RCC 7860 (cell line): ENCODE measurements at regions not wholly inside any gene's neighbourhood (a gene's known extent, or its start where the extent isn't known, plus 50 kb on each side); places are given as distances from the start of the nearest gene placed in this dataset.
"Not testable (repeated sequence)": the region's sequence is repeated elsewhere in the genome, so short reads cannot be mapped to it uniquely, and the experiment has no call there.

Experiments used
- DNase-seq: peaks from one replicate; pipeline ENCODE4 v3.0.0-alpha.2; 2015; ENCODE audit warnings: low spot score
- FAIRE-seq: peaks from 2 replicates; lab custom pipeline; 2012; peaks lifted over from hg19 to GRCh38; lab: Jason Lieb, UNC

DNA sequence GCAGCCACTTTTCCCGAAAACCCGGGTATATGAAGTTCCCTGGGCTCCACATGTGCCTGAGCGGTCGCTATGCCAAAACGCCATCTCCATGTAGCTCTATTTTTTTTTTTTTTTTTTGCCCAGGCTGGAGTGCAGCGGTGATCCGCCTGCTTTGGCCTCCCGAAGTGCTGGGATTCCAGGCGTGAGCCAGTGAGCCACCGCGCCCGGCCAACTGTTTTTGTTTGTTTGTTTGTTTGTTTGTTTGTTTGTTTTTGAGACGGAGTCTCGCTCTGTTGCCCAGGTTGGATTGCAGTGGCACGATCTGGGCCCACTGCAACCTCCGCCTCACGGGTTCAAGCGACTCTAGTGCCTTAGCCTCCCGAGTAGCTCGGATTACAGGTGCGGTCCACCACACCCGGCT lies 237.5 kb upstream of the IRAK1BP1 start:
- FAIRE-seq (no peak), DNase-seq (no peak)

DNA sequence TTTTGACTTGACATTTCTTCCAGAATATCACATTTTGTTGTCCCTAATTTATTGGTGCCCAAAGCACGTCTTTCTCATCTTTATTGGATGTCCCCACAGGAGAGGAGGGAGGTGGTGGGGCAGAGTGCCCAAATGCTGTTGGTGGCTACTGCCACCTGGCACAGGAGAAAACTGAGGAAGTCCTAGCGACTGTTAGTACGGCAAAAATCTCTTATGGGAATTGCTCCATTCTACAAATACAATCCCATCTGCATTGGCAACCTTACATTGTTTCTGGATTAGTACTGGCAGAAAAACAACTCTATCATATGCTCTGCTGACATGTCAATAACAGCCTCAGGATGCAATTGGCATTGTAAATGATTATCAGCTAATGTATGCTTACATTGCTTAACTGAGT lies 235.4 kb upstream of the IRAK1BP1 start:
- no peak for FAIRE-seq
- no peak for DNase-seq

DNA sequence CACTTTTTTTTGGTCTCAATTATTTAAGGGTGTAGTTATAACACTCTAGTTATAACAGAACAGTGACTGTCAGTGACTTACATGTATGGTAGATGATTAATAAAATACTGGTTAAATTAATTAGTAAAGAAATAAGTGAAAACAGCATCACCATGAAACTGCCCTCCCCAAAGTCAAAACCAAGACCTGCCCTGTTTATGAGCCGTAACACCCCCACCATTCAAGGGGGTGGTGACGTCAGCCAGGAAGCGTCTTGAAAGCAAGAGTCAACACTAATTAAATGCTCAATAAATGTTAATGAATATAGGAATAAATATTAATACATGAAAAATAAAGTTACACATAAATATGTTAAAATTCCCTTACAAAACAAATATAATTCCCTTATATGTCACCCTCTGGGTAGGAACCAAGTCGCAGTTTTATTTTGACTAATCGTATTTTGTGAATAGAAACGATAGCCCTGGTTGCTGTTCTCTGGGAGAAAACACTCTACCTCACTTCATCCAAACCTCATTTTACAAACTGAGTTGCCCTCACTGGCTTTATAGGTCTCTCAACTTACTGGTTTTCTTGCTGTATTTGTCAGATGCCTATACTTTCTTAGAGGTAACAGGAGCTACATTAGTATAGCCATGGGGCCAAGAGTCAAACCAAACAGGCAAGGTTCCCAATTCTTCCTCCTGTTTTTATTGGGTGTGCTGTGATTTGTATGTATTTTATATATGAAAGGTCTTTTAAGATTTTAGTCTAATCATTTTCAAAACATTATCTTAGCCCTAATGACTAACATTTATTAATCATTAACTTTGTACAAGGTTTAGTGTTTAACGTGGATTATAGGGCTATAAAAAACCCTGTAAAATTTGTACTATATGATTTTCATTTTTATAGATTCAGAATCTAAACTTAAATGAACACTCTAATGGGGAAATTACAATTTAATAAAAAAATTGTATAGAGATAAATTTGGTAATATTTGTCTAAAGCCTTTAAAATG lies 227.9 kb upstream of the IRAK1BP1 start:
- DNase-seq (no peak), FAIRE-seq (peak; percentile 42)

DNA sequence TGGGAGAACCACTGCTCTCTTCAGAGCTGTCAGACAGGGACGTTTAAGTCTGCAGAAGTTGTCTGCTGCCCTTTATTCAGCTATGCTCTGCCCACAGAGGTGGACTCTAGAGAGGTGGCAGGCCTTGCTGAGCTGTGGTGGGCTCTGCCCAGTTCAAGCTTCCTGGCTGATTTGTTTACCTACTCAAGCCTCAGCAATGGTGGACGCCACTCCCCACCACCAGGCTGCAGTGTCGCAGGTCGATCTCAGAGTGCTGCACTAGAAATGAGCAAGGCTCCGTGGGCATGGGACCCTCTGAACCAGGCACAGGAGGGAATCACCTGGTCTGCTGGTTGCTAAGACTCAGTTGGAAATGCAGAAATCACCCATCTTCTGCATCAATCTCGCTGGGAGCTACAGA lies 223.4 kb upstream of the IRAK1BP1 start:
- not testable (repeated sequence) for DNase-seq, FAIRE-seq

DNA sequence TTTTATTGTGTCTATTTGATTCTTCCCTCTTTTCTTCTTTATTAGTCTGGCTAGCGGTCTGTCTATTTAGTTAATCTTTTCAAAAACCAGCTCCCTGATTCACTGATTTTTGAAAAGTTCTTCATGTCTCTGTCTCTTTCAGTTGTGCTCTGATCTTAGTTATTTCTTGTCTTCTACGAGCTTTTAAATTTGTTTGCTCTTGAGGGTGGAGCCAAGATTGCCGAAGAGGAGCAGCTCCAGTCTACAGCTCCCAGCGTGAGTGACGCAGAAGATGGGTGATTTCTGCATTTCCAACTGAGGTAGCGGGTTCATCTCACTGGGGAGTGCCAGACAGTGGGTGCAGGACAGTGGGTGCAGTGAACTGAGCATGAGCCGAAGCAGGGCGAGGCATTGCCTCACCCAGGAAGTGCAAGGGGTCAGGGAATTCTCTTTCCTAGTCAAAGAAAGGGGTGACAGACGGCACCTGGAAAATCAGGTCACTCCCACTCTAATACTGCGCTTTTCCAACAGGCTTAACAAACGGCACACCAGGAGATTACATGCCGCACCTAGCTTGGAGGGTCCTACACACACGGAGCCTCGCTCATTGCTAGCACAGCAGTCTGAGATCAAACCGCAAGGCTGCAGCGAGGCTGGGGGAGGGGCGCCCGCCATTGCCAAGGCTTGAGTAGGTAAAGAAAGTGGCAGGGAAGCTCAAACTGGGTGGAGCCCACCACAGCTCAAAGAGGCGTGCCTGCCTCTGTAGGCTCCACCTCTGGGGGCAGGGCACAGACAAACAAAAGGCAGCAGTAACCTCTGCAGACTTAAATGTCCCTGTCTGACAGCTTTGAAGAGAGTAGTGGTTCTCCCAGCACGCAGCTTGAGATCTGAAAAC lies 220.6 kb upstream of the IRAK1BP1 start:
- DNase-seq, FAIRE-seq: not testable (repeated sequence)

DNA sequence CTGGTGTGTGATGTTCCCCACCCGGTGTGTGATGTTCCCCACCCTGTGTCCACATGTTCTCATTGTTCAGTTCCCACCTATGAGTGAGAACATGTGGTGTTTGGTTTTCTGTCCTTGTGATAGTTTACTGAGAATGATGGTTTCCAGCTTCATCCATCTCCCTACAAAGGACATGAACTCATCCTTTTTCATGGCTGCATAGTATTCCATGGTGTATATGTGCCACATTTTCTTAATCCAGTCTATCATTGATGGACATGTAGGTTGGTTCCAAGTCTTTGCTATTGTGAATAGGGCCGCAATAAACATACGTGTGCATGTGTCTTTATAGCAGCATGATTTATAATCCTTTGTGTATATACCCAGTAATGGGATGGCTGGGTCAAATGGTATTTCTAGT lies 201.5 kb upstream of the IRAK1BP1 start:
- FAIRE-seq, DNase-seq: not testable (repeated sequence)

DNA sequence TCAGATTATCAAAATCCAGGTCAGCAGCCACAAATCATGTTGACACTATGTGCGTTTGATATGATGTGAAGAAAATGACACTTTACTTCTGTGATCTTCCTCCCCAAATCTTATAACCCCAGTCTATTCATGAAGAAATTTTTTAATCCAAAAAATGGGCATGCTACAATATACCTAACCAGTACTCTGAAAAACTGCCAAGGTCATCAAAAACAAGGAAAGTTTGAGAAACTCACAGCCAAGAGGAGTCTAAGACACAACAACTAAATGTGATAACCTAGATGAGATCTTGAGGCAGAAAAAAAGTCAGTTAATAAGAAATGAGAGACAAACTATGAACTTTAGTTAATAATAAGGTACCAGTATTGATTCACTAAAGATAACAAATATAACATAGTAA lies 200.6 kb upstream of the IRAK1BP1 start:
- DNase-seq (no peak), FAIRE-seq (no peak)

DNA sequence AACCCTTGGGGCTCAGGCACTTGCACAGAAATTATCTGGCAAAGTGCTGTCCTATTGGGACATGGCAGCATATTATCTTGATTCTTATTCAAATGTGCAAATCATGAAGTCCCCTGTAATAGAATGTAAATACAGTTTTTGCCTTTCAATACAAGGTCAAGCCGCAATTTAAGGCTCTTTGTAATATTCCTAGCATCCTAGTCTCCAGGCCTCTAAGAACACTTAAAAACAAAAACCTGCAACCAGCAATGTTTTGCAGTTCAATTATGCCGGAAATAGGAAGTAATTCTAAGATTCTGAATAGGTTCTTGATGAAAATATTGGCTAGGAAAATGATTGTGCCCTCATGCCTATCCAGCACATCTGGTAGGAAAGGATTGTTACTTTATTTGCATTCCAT lies 197.2 kb upstream of the IRAK1BP1 start:
- FAIRE-seq (no peak), DNase-seq (no peak)

DNA sequence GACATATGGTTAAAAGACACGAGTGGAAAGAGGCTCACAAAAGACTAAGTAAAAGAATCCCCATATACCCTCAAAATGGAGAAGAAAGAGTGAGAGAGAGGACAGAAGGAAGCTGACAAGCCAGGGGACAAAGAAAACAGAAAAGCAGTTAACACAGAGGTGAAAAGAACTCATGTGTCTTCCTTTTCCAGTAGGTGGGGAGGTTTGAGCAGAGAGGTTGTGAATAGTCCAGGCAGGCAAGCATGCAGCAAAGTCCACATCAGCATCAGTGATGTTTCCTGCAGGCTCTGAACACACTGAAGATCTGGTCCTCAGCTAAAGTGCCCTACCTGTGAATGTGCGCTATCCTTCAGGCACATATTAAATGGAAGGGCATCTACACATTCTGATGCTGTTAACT lies 196.5 kb upstream of the IRAK1BP1 start:
- FAIRE-seq (no peak), DNase-seq (no peak)

DNA sequence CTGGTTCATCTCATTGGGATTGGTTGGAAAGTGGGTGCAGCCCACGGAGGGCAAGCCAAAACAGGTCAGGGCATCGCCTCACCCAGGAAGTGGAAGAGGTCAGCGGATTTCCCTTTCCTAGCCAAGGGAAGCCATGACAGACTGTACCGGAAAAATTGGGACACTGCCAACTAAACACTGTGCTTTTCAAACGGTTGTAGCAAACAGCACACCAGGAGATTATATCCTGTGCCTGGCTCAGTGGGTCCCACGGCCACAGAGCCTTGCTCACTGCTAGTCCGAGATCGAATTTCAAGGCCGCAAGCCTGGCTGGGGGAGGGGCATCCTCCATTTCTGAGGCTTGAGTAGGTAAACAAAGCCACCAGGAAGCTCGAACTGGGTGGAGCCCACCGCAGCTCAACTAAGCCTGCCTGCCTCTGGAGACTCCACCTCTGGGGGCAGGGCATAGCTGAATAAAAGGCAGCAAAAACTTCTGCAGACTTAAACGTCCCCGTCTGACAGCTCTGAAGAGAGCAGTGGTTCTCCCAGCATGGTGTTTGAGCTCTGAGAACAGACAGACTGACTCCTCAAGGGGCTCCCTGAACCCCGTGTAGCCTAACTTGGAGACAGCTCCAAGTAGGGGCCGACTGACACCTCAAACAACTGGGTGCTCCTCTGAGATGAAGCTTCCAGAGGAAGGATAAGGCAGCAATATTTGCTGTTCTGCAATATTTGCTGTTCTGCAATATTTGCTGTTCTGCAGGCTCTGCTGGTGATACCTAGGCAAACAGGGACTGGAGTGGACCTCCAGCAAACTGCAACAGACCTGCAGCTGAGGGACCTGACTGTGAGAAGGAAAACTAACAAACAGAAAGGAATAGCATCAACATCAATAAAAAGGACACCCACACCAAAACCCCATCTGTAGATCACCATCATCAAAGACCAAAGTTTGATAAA lies 191.0 kb upstream of the IRAK1BP1 start:
- DNase-seq, FAIRE-seq: not testable (repeated sequence)

DNA sequence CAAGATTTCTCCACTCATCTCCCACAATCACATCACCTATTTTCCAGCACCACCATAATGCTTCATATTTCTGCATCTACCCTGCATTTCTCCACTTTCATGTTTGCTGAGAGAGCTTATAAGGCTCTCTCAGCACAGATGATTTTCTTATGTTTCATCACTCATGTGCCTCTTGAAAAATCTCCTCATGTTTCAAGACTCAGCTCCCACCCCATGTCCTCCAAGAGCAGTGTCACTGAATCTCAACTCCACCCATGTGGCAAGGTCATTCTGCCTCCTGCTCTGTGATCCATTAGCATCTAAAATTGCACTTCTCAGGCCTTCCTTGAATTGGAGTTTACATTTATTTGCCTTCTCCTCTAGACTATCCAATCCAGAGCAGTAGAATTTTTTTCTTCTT lies 178.7 kb upstream of the IRAK1BP1 start:
- DNase-seq (no peak), FAIRE-seq (no peak)

DNA sequence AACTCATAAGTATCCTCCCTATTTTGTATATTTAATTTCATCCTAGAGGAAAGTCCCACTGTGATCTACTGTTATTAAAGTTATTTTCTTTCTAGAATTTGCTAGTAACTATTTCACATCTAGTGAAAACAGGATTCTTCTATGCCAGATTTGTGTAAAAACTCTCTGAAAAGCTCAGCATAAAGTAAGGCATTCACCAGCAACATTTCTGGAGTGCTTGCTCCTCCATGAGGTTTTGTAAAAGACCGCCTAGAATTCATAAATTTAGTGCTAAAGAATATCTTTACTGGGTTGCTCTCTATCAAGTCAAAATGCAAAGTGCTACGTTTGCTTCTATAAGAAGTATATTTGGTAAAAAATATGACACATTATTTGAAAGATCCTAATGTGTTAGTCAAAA lies 173.5 kb upstream of the IRAK1BP1 start:
- DNase-seq (no peak), FAIRE-seq (no peak)

DNA sequence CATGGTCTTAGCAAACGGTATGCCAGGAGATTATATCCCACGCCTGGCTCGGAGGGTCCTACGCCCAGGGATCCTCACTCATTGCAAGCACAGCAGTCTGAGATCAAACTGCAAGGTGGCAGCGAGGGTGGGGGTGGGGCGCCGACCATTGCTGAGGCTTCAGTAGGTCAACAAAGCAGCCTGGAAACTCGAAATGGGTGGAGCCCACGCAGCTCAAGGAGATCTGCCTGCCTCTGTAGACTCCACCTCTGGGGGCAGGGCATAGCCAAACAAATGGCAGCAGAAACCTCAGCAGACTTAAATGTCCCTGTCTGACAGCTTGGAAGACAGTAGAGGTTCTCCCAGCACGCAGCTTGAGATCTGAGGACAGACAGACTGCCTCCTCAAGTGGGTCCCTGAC lies 172.7 kb upstream of the IRAK1BP1 start:
- not testable (repeated sequence) for FAIRE-seq, DNase-seq

DNA sequence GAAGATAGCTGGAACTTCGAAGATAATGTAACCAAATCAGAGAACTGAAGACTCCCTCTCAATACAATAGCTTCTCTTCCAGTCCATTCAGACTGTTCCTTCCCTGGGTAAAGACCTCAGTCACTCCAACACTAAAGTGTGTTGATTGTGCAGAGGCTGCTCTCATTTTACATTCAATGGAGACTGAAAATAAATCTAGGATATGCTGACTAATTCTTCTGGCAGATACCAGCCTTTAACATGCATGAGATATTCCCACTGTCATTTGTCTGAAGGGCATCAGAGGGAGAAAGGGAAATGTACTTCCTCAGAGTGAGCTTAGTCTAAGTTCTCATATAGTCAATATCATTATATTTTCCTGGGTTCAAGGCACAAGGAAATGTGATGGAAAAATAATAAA lies 166.4 kb upstream of the IRAK1BP1 start:
- DNase-seq (no peak), FAIRE-seq (no peak)

DNA sequence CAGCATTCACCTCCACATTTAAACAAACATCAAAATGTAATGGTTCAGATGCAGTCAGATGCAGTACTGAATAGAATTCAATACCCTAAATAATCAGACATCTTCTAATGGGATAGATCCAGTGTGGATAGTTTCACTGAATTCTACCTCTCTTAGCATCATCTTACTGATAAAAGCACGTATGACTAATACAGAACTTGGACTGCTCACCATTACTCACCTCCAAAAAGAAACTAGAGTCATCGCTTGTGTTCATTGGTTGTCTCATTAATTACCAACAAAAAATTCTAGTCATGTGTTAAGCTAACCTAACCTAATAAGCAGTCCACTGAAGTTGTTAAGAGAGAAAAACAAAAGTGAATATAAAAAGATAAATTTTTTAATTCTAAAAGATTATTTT lies 165.9 kb upstream of the IRAK1BP1 start:
- DNase-seq (peak; percentile 51), FAIRE-seq (peak; percentile 72)

DNA sequence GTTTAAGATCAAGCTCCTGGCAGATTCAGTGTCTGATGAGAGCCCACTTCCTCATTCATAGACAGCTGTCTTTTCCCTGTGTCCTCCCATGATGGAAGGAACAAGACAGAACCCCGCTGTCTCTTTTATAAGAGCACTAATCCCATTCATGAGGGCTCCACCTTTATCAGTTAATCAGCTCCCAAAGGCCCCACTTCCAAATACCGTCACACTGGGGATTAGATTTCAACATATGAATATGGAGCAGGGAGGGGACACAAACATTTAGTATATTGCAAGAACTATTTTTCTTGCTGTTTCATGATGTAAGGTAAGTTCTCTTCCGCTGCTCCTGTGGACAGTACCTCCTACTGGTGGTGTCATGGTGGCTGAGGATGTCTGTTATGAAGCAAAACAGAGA lies 158.3 kb upstream of the IRAK1BP1 start:
- FAIRE-seq (no peak), DNase-seq (no peak)

DNA sequence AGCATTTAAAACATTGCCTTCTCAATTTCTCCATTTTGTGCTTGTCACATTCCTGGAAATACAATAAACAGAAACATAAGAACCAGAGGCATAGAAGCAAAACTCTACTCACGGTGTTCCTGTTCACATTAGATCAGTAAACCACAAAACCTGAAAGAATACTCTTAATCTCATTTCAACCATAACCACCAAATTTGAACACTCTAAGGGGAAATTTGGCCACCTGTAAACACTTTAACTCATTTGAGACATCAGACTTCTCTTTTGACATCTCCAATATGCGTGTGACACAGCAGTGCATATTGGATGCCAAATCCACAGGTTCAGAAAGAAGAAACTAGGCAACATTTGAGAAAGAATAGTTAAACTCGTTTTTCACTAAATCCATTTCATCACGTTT lies 153.8 kb upstream of the IRAK1BP1 start:
- no peak for FAIRE-seq
- DNase-seq, result no peak

DNA sequence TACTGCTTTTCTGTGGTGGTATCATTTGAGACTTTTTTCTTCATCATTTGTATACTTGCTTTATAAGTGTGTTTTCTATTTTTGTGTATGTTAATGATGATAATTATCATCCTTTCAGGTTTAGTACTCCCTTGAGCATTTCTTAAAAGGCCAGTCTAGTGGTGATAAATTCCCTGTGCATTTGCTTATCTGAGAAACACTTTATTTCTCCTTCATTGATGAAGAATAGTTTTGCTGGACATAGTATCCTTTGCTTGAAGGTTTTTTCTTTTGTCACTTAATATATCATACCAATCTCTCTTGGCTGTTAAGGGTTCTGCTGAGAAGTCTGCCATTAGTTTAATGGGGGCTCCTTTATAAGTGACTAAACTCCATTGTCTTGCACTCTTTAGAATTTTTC lies 123.2 kb upstream of the IRAK1BP1 start:
- DNase-seq (no peak), FAIRE-seq (no peak)

DNA sequence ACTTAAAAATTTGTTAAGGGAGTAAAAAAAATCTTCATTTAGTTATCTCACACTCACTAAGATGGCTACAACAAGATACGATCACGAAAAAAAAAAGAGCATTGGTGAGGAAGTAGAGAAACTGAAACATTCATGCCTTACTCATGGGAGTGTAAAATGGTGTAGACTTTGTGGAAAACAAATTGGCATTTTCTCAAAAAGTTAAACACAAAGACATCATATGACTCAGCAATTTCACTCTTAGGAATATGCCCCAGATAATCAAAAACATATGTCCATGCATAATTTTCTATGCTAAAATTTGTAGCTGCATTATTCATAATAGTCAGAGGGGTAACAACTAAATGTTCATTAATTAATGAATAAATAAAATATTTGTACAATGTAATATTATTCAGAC lies 120.9 kb upstream of the IRAK1BP1 start:
- DNase-seq, result no peak

DNA sequence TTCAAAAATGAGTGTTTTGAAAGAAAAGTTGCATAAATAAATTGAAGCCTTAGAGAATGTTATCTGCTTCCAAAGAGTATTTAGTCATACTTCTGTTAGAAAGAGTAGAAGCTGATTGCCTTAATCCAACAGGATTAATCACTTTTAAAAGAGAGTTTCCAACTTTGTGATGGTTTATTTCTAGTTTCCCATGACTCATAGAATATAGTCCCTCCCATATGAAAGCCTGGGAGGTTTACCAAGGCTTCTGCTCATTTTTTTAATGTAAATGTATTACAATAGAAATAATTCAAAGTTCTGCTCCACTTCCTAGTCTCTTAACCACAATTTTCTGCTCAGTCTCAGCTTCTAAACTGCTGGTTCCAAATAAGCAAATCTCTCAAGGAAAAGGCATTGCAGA lies 118.0 kb upstream of the IRAK1BP1 start:
- DNase-seq (no peak), FAIRE-seq (no peak)

More for the DNA sequence above, 120.9 kb upstream of the IRAK1BP1 start:
- FAIRE-seq, result no peak
